ENCODE measurements at regions not wholly inside any gene's neighbourhood (a gene's known extent, or its start where the extent isn't known, plus 50 kb on each side); places are given as distances from the start of the nearest gene placed in this dataset.

- TF ChIP-seq USF1 (IDR thresholded peaks at IDR 0.05; ENCODE audit: borderline replicate concordance, low read depth): no peak
- no peak for TF ChIP-seq ELF1 (IDR thresholded peaks at IDR 0.05)
Observed at GRCh38 chr1:115493834-115494233, 147.9 kb upstream of the VANGL1 start (continued).

- no peaks in the 10 kb centered on the region for H3K9me2 ChIP-seq
- 73% methylated on average over 1 of the region's 1 CpG for WGBS (ENCODE audit: low lambda C conversion rate)
- H3K27ac ChIP-seq (ENCODE audit: low read depth in 2 of 2, low read length in 1 of 2): no peak overlapping the region
- no peak overlapping the region for H3K9ac ChIP-seq
- no peaks in the 10 kb centered on the region for H4K20me1 ChIP-seq (ENCODE audit: insufficient read depth)
- TF ChIP-seq CTCF (IDR thresholded peaks at IDR 0.05) (no peak), FOSL2 (IDR thresholded peaks at IDR 0.05; ENCODE audit: borderline replicate concordance, low read depth) (peak; percentile 45; the same call in 1 of the 2 replicates), TCF12 (IDR thresholded peaks at IDR 0.05) (peak; percentile 51; the same call in 1 of the 2 replicates), MAX (IDR thresholded peaks at IDR 0.05; ENCODE audit: low read depth) (peak; percentile 64), EP300 (IDR thresholded peaks at IDR 0.05; ENCODE audit: borderline replicate concordance in 1 of 2, low read depth in 1 of 2, low read length in 1 of 2) (no peak), JUND (IDR thresholded peaks at IDR 0.05) (peak; percentile 19; the same call in 1 of the 2 replicates)
- H2AFZ ChIP-seq (ENCODE audit: low read depth): peak overlapping the region; percentile 37; the same call in 1 of the 2 replicates
- H3K4me3 ChIP-seq (ENCODE audit: low read depth in 2 of 2, low read length in 1 of 2): no peak overlapping the region
- H3K79me2 ChIP-seq (ENCODE audit: insufficient read depth): no peaks in the 10 kb centered on the region
- DNase-seq: no peak
- no peaks in the 10 kb centered on the region for H3K36me3 ChIP-seq (replicated peaks in 1 of 2; ENCODE audit: control insufficient read depth in 1 of 2, insufficient read depth in 2 of 2, low read length in 1 of 2)
- CTCF ChIA-PET: interaction anchor here (1.0 to 1.1 kb wide), 3 partner anchors 24 to 103 kb away, joined by 3 to 4 read pairs (median 3); no protein-coding TSS in a partner anchor
- H3K4me2 ChIP-seq: no peak overlapping the region
- H3K27me3 ChIP-seq (ENCODE audit: insufficient read depth): no peaks in the 10 kb centered on the region
- no peaks in the 10 kb centered on the region for H3K9me3 ChIP-seq
- POLR2A ChIA-PET: no interaction called here
- H3F3A ChIP-seq (replicated peaks; ENCODE audit: insufficient read depth): peaks cover 5% of the 10 kb centered on the region
- H3K4me1 ChIP-seq (ENCODE audit: control insufficient read depth in 1 of 2, insufficient read depth in 2 of 2, low read depth in 1 of 2, low read length in 1 of 2): peaks cover 15 to 25% of the 10 kb centered on the region in 2 experiments; a peak in 3 of 4 replicates
Observed at GRCh38 chr1:115492880-115493279, 148.9 kb upstream of the VANGL1 start.

- Histone ChIP-seq H3F3A (replicated peaks; ENCODE audit: insufficient read depth) (peaks cover 5% of the 10 kb centered on the region), H2AFZ (ENCODE audit: low read depth) (peak overlapping the region; percentile 37; the same call in 1 of the 2 replicates), H3K27me3 (ENCODE audit: insufficient read depth) (no peaks in the 10 kb centered on the region), H3K9me3 (no peaks in the 10 kb centered on the region), H3K4me1 (ENCODE audit: control insufficient read depth in 1 of 2, insufficient read depth in 2 of 2, low read depth in 1 of 2, low read length in 1 of 2) (peaks cover 15 to 20% of the 10 kb centered on the region in 2 experiments; a peak in 3 of 4 replicates), H3K4me3 (ENCODE audit: low read depth in 2 of 2, low read length in 1 of 2) (no peak overlapping the region), H3K79me2 (ENCODE audit: insufficient read depth) (no peaks in the 10 kb centered on the region), H3K9ac (no peak overlapping the region), H3K4me2 (no peak overlapping the region), H3K36me3 (replicated peaks in 1 of 2; ENCODE audit: control insufficient read depth in 1 of 2, insufficient read depth in 2 of 2, low read length in 1 of 2) (no peaks in the 10 kb centered on the region), H3K9me2 (no peaks in the 10 kb centered on the region), H4K20me1 (ENCODE audit: insufficient read depth) (no peaks in the 10 kb centered on the region), H3K27ac (ENCODE audit: low read depth in 2 of 2, low read length in 1 of 2) (no peak overlapping the region)
- DNase-seq: no peak
- CTCF ChIA-PET: interaction anchor here (0.7 to 1.5 kb wide), 4 partner anchors 23 to 128 kb away, joined by 3 to 8 read pairs (median 3); no protein-coding TSS in a partner anchor
- TF ChIP-seq MEF2A (IDR thresholded peaks at IDR 0.05; ENCODE audit: borderline replicate concordance, low read depth) (no peak), EZH2phosphoT487 (IDR thresholded peaks at IDR 0.05; ENCODE audit: borderline replicate concordance, low read depth) (no peak), EP300 (IDR thresholded peaks at IDR 0.05; ENCODE audit: borderline replicate concordance in 1 of 2, low read depth in 1 of 2, low read length in 1 of 2) (no peak), ELF1 (IDR thresholded peaks at IDR 0.05) (no peak), SIN3A (IDR thresholded peaks at IDR 0.05; ENCODE audit: borderline replicate concordance, low read depth, low read length) (no peak), RXRA (IDR thresholded peaks at IDR 0.05; ENCODE audit: borderline replicate concordance, low read depth) (no peak), JUND (IDR thresholded peaks at IDR 0.05) (no peak), MXI1 (IDR thresholded peaks at IDR 0.05; ENCODE audit: low read depth, low read length) (no peak), NFIC (IDR thresholded peaks at IDR 0.05; ENCODE audit: borderline replicate concordance) (no peak), SMC3 (IDR thresholded peaks at IDR 0.05; ENCODE audit: low read depth, low read length) (no peak)
- POLR2A ChIA-PET: no interaction called here
- 90% methylated on average over 4 of the region's 4 CpGs for WGBS (ENCODE audit: low lambda C conversion rate)
Observed at GRCh38 chr1:115492019-115492595, 149.7 kb upstream of the VANGL1 start.
